ENCODE measurements at regions not wholly inside any gene's neighbourhood (a gene's known extent, or its start where the extent isn't known, plus 50 kb on each side); places are given as distances from the start of the nearest gene placed in this dataset.

- no peak for DNase-seq
These were observed 58.4 kb downstream of the ARL4C start for GRCh38 chr2:234438305-234438977.

GRCh38 chr2:234437642-234438304 lies 59.1 kb downstream of the ARL4C start:
- DNase-seq = no peak

DNA sequence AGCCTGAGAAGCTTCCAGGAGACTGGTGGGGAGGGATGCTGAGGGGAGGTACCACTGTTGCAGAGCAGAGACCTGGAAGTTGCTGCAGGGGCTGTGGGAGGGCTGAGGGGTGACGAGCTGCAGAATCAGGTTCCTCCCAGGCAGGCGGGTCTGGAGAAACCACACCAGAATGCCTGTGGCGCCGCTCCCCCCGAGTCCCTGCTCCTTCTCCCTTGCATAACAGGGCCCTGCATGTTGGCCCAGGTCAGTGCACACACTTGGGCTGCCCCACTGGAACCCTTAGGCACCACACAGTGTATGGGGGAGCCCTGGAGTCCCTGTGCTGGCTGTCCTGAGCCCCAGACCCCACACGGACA lies 60.4 kb downstream of the ARL4C start:
- no peak for DNase-seq

GRCh38 chr2:234435836-234436481 lies 60.9 kb downstream of the ARL4C start:
- DNase-seq = no peak

GRCh38 chr2:234433201-234433600 lies 63.7 kb downstream of the ARL4C start:
- DNase-seq = no peak

DNA sequence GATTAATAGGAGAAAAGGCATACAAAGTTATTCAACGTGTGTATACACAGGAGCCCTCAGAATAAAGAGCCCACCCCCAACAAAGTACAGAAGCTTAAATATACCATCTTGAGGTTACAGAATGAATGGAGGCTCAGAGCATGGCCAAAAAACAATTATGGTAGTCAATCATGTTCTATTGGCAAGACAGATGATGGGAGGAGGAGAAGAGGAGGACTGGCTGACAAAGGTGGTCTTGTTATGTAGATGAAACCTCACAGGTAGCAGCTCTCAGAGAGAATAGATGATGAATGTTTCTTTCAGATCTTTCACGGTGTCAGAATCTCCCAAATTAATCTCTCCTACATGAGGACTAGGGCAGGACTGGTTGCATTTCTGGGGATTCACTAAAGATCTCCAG lies 66.0 kb downstream of the ARL4C start:
- DNase-seq = no peak

DNA sequence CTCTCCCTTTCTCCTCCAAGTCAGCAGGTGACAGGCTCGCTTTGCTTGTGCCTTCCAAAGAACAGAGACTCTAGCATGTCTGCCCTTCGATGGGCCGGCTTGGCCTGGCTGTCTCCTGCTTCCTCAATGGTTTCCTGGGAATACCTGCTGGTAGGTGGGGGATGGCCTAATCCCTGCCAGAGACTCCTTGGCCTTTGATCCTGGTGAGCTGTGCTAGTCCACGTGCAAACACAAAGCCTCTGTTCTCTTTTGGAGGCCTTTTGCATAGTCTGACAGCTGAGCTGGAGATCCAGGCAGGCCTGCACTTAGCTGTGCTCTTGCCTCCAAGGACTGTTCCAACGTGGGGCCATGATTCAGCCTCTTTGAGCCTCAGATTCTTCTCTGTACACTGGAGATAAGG lies 67.6 kb downstream of the ARL4C start:
- no peak for DNase-seq

DNA sequence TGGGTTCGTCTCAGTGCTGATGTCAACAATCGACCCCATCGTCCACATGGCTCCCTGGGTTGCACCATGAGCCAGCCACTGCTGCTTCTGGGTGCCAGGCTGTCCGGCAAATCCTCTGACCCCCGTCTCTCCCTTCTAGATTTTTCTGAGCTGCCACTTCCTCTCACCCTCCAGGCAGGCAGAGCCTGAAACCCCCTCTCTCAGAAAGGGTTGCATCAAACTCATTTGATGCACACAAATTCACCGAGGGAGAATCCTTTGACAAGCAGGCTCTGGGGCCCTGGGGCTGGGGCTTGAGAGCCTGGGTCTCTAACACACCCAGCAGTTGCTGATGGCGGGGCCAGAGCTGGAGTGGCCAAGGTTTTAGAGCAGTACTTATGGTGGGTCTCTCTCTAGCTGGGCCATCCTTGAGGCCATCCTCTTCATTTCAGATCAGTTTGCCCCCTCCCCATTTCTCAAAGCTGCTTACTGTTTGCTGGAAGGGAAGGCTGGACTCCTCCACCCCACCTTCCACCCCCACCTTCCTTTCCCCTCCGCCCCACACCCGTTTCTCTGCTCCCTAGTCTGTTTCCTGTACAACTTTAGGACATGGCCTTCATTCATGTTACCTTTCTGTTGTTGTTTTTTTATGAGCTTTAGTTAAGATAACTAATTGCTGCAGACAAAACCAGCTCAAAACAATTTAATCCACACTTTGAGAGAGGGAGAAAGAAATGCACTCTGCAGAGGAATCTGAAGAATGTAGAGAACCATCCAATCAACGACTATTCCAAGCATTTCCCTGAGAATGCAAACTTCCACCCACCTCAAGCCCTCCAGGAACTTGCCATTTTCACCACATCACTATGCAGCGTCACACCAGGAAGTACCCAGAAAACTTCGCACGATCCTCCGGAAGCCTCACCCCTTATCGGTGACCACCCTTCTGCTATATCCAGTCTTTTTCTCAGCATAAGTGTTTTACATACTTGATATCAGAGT lies 69.5 kb downstream of the ARL4C start:
- peak in 1 of 2 experiments; percentile 28 for DNase-seq

- peak in 1 of 2 experiments; percentile 46 for DNase-seq
These were observed 70.3 kb downstream of the ARL4C start for GRCh38 chr2:234426616-234427015.

GRCh38 chr2:234425639-234426603 lies 71.0 kb downstream of the ARL4C start:
- DNase-seq = peak; percentile 38 to 57

DNA sequence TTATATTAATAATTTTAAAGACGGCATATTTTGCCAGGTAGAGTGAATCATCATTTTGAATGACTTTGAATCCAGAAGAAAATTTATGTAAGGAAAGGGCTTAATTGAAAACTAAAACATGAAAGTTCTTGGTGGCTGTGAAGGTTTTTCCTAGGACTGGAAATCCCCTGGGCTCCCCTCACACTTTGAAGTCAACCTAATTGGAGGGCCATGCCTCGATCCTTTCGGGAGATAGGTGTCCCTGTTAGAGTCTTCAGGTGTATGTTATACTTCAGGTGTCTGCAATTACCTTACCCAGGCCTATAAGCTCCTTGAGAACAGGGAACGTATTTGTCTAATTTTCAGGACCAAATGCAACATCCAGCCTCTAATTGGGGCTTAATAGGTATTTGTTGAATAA lies 73.0 kb downstream of the ARL4C start:
- no peak for DNase-seq

GRCh38 chr2:234422981-234423431 lies 73.9 kb downstream of the ARL4C start:
- DNase-seq = peak in 1 of 2 experiments; percentile 54

DNA sequence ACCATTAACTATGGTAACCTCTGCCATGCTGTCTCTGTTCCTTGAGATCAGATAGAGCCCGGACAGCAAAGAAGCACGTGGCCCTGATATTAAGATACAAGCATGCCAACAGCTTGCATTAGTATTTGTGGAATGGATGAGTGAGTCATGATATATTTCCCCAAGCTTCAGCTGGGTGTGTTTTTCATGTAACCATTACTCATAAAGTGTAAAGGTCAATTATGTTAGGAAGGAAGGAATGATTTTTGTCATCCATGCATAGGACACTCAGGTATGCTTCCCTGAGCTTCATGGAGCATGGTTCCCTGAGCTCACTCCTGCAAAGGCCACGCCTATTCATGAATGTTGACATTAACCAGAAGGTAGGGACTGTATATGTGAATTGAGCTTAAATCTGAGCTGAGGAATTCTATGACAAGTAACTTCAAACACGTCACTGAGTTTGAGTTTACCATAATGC lies 74.6 kb downstream of the ARL4C start:
- no peak for DNase-seq

DNA sequence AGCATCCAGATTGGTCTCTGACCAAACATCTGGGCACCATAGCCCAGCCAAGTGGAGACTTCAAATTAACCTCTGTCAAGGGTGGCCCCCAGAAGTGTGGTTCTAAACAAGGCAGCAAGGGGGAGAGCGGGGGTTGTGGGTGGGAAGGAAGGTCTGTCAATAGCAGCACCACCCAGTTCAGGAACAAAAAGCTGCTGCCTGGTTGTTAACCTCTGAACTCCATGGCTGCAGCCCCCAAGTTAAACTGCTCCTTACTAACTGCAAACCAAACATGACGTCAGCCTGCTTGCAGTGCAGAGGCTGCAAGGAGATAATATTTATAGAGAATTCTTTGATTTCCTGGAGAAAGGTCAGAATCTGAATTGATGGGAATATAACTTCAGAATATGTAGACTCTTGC lies 76.5 kb downstream of the ARL4C start:
- no peak for DNase-seq

DNA sequence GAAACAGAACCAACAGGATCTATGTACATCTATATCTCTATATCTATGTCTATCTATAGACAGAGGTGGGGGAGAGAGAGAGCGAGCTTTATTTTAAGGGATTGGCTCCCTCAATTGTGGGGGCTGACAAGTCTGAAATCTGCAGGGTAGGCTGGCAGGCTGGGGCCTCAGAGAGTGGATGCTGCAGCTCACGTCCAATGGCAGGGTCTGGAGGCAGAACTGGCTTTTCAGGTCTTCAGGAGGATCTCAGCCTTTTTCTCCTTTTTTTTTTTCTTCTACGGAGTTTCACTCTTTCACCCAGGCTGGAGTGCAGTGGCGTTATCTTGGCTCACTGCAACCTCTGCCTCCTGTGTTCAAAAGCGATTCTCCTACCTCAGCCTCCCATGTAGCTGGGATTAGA lies 77.2 kb downstream of the ARL4C start:
- DNase-seq = no peak

- DNase-seq = no peak
These were observed 81.2 kb downstream of the ARL4C start for GRCh38 chr2:234415706-234416105.

DNA sequence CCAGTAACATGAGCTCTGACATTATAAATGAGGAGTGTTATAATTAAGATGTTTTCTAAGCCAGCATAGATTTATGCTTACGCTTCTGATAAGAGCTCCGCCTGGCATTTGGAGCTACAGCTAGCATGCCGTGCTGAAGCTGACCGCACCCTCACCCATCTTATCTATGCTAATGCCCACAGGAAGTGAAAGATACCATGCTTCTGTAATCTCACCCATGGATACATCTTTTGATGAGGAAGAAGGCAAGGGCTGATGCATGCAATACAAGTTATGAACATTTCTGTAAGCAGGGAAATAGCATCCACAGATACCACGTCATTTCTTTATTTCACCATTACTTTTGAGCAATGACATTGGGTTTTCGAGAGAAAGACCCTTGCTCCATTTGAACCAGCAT lies 82.3 kb downstream of the ARL4C start:
- DNase-seq = no peak

GRCh38 chr2:234412726-234413125 lies 84.2 kb downstream of the ARL4C start:
- DNase-seq = no peak

DNA sequence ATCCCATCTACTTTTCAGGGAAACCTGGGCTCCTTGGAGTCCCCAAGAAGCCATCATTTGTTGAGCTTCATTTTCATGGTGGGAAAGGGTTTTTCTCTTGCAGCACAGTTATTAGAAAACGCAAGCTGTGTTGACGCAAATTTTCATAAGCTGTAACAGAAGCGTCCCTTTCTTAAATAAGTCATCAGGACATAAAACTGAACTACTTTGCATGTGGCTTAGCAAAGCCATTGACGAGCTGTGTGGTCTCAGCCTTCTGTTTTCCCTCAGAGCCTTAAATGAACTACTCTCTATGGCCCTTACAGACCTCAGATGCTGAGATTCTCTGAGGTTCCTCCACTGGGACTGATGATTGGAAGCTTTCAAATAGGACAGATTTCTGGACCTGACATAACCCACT lies 85.1 kb downstream of the ARL4C start:
- no peak for DNase-seq

DNA sequence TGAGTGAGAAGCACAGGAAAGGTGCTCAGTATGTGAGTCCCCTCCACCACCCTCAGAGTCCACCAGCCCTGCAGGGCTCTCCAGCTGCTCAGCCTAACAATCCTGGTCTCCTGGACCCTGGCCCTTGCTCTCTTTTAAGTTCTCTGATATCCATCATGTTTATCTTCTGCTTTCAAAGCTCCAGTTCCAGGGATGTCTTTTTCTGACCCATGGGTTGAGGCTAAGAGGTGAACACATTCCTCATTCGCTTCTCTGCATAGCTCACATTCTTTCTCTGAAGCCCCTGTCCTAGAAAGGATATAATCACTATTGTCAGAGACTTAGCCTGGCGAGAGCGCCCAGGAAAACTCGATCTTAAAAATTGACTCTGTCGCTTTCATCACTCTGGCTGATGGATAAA lies 86.4 kb downstream of the ARL4C start:
- DNase-seq = no peak

- DNase-seq = no peak
These were observed 87.3 kb downstream of the ARL4C start for GRCh38 chr2:234409590-234409989.

DNA sequence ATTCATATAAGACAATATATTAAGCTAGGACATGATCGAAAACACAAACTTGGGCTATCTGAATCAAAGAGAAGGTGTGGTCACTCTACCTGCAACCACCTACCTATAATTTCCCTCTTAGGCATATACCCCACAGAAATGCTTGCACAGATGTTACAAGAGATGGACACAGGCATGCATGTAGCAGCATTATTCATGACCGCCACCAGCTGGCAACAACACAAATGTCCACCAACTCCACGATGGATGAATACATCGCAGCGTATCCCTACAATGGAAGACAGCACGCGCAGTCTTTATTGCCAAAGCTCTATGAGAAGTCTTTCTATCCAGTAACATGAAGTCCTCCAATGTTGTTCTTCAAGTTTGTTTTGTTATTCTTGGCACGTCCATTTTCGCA lies 90.8 kb downstream of the ARL4C start:
- DNase-seq = no peak
